GM21529 (cell line): ENCODE measurements at regions not wholly inside any gene's neighbourhood (a gene's known extent, or its start where the extent isn't known, plus 50 kb on each side); places are given as distances from the start of the nearest gene placed in this dataset.

ENCODE experiments used
- ATAC-seq: cut with Tn5 transposase; IDR thresholded peaks from one replicate; pipeline ENCODE4 v1.9.1; 2021; ENCODE audit not compliant: unreplicated experiment

DNA sequence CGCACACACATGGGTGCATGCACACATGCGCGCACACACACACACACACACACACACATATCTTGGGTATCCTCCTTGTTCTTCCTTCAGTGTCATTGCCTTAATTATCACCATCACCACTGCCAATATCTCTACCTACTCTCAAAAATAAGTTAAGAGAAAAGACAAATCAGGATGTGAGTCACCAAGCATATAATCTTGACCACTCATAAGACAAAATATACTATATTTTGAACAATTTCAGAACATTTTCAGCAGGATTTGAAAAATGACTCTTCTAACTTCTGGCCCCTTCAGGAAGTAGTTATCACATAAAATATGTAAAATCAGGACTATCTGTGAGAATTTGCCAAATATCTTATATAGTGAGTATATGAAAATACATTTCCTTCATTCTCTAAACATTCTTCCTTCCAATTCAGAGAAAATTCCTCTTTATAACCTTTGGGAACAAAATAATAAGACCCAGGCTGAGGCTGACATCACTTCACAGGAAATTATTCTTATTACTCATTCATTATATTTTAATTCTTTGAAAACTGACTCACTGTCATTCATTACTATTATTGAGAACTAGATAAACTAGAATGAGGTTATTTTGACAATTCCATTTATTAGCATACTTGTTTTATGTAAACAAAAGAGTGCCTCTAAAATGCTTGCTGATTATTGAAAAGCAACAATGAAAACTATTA lies 772.0 kb upstream of the ACO1 start:
- no peak for ATAC-seq

DNA sequence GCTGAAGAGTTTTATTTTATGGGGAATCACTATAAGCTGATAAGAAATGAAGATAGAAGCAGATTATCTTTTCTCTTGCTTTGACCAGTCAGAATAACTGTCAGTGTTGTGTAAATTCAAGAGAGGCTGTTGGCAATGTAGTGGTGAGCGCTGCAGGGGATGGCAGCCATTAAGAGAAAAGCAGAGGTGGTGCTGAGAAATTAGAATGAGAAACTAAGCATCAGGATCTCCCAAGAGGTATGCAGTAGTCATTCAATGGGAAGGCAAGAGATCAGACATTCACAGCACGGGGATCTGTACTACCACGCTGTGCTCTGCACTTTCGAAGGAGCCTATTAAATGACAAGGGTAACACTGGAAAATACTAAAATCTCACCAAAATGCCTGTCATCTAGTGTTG lies 768.5 kb upstream of the ACO1 start:
- ATAC-seq: no peak

DNA sequence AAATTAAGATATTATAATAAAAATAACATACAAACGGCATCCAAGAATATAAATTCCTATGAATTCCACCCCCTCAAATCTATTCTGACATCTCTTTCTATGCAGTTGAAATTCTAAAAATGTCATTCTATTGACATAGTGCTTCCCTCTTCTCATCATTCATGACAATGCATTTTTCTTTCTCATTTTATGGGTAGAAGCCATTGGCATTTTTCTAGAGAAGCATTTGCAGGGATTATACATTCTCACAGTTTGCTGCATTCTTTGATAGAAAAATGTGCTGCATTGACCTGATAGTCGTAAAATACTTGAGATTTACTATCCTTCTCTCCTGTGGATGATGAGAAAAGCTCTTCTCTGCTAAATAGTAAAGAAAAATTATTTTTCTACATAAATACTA lies 760.9 kb upstream of the ACO1 start:
- no peak for ATAC-seq

DNA sequence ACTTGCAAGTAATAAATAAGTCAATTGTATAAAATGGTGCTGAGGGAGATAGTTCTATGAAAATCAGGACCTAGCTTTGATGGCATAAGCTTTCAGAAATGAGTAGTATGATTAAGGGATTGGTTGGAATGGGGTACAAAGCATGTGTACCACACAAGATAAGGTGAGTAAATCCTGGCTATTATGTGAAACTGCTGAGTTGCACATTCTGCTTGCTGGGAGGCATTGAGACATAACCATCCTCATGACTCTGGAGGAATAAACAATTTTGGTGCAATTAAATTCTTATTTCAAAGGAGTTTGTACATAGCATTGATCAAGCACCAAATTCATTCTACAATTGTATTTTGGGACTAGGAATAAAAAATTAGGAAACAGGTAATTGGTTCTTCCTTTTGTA lies 755.2 kb upstream of the ACO1 start:
- ATAC-seq: no peak

DNA sequence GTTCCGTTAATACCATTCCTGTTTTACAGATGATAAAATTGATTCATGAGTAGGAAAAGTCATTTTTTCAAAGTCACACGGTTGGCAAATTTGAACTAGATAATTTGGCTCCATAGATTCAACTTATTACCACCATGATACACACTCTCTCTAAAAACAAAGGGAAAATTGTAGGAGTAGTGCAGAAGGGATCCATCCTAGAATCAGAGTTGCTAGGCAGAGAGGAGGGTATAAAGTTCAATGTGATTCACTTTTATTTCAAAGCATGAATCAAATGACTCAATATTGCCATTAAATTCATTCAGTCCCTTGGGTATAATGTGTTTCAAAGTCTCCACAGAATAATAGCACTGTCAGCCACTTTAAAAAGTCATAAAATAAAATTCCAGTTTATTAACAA lies 747.2 kb upstream of the ACO1 start:
- no peak for ATAC-seq

DNA sequence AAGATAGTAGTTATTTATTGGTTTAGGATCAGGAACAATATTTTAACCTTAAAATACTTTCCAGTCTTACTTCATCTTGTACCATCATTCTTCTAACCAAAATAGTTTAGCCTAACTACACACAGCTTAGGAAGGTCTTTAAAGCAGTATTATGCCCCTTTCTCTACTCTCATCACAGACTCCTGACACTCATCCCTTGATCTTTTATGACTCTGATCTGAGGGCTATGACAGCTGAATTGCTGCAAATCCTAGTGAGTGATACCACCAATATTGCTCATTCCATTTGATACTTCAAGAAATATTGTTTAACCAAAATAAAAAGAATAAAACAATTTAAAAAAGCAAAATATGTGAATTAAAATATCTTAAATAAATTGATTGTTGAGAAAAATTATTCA lies 746.6 kb upstream of the ACO1 start:
- no peak for ATAC-seq

DNA sequence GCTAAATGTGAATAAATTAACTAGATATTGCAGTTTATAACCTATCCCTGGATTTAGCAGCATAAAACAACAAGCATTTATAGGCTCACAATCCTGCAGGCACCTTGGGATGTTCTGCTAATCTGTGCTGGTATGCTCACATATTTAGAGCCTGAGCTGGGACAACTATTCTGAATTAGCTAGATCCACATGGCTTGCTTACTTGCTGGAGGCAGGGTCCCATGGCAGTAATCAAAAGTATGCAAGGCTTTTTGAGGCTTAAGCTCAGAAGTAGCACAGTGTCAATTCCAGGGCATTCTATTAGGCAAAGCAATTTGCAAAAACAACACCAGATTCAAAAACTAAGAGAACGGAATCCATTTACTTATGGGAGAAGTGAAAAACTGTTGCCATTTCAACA lies 745.0 kb upstream of the ACO1 start:
- ATAC-seq: no peak

DNA sequence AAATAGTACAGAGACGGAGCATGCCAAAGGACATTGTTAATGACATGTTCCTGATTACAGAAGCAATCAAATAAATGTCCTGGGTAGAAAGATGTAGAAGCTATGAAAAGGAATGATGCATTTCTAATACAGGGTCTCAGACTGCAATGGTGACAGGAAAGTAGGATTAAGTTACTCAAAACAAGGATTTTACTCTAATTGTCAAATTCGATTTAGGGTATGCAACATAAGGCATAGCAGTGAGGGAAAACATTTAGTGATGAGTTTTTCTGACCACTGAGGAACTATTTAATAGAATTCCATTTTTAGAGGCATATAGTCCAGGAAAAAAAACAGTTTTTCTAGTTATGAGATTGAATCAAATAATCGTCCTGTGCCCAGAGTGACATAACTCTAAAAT lies 715.1 kb upstream of the ACO1 start:
- no peak for ATAC-seq

DNA sequence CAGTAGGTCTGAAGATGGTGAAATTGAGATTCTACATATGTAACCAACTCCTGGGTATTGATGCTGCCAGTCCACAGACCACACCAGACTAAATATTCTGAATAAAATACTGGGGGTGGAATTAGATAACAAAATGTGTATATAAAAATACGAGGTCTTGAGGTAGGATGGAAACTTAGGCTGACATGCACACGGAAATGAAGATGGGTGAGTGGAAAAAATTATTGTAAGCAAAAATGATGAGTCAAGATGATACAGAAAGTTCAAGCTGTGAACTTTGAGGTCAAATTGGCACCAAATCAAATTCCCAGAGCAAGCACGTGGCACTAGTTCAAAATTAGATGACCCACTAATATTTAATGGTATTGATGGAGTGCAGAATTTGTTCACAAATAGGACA lies 713.4 kb upstream of the ACO1 start:
- no peak for ATAC-seq

DNA sequence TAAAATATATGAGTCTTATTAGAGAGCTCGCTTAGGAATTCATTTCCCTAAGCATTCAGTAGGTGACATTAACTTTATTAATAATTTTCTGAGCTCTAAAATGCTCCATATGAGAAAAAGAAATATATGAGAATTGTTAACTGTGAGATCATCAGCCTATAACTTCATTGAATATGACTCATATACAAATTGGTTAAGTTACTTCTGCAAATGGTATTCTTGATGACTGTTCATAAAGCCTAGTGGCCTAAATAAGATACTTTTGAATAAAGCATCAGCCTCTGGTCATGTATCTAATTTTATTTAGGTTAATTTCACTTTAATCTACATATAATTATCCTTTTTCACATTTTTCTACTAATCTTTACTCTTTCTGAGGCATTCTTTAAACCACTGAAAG lies 710.2 kb upstream of the ACO1 start:
- ATAC-seq: no peak

DNA sequence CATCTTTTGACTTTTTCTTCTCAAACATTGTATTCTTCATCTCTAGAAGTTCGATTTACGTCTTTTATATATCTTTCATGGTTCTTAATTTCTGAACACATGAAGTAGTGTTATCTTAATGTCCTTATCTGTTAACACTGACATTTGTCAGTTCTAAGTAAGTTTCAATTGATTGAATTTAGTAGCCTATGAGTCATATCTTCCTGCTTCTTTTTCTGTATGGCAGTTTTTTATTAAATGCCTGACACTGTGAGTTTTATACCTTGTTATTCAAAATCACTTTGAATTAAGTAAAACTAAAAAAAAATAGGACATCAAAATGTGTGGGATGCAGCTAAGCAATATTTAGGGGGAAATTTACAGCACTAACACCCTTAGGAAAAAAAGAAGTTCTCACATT lies 707.0 kb upstream of the ACO1 start:
- ATAC-seq: no peak

DNA sequence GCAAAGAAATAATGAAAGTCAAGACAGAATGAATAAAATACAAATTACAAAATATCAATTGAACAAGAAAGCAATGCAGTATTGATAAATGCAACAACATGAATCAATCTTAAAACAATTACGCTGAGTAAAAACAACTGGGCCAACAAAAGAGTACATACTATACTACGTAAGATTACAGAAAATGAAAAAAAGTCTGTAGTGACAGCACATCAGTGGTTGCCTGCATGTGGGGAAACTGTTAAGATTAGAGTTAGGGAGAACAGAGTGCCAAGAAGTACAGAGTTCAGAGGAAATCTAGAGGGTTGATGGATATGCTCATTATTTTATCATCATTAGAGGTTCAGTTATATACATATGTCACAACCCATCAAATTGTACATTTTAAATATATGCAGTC lies 706.6 kb upstream of the ACO1 start:
- no peak for ATAC-seq

DNA sequence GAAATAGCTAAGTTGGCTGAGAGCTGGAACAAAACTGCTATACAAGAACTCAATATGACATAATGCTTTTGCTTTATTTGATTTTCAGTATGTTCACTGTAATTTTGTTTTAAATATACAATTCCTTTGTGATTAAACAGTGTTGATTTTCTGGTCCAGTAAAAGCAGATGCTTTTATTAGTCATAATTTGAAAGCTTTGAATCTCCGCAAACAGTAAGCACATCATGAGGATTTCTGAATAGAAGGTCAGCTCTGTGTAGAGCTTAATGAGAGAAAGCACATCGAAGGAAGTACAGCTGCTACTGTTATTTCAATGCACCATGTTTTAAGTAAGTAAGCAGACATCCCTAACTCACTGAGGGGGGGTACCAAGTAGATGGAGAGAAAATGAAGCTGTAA lies 701.3 kb upstream of the ACO1 start:
- no peak for ATAC-seq

DNA sequence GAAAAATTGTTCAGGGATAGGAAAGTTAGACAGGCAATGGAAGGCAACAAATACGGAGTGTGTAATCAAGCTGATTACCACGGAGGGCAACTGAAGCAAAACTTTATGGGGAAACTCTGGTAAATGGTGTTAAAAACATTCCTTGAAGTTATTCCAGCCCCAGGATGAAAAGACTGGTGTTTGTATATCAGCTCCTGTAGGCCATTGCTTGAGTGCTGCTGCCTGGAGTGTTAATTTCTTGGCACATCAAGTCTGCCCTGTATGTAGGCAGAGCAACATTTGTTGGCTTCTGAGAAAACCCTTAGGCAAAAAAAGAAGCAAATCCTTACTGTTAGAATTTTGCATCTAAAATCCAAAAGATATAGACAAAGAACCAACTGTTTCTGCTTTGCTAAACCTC lies 686.5 kb upstream of the ACO1 start:
- no peak for ATAC-seq

DNA sequence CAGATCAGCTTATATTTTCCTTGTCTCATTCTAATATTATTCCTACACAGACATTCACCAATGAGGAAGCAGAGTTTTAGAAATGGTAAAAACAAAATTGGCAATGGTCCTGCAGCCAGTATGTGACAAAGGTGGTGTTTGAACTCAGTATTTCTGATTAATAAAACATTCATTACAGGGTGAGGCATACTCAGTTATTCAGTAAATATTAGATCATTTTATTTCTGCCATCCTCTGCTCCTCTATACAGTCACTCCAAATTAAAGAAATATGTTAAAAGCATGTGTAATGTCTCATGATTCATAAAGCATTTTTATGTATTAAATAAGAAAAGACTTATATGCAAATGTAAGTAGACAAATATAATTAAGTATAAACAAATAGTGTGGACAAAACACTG lies 684.6 kb upstream of the ACO1 start:
- ATAC-seq: no peak

DNA sequence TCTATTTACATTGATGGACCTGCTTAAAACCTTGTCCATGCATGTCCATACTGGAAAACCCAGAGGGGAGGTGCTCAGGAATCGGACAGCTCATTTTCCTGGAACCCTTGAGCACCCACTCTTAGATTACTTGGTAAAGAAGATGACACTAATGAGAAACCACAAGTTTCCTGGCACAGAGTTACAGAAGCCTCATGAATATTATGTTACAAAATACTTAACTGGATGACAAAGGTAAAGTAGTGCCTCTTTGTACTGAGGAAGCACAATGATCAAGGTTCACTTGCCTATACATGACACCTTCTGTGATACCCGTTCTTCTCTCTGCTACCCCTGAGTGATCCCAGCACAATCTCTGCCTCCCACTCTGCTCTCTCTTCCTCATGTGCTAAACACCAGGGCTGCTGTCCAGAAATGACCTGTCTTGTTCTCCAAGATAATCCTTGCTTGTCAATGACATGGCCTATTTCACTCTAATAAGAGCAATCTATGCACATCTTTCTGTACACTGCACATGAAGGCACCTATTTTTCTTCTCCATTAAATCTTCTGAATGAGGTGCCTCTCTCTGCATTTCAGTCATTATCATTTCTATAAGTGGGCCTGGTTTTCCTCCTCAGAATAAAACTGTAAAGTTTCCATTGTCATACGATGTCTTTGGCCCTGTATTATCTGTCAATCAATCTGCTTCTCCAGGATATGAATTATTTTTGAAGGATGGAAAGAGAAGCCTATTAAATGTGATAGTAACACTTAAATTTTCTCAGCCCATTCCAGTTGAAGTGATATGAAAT lies 684.0 kb upstream of the ACO1 start:
- ATAC-seq: no peak

DNA sequence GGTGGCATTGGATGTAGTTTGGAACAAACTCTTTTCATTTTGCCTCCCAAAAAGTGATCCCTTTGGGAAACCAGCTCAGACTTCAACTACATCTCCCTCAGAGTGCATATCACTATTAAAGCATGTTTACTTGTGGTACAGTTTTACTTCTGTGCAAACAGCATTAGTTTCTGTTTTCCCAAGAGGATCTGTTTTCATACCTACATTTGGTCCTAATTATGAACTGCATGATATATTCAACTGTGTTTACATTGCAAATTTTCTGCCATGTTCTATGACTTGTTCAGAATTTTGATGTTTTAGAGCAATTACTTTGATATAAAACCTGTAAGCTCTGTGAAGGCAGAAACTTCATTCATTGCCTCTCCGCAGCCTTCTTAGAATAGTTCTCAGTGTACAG lies 681.5 kb upstream of the ACO1 start:
- no peak for ATAC-seq

DNA sequence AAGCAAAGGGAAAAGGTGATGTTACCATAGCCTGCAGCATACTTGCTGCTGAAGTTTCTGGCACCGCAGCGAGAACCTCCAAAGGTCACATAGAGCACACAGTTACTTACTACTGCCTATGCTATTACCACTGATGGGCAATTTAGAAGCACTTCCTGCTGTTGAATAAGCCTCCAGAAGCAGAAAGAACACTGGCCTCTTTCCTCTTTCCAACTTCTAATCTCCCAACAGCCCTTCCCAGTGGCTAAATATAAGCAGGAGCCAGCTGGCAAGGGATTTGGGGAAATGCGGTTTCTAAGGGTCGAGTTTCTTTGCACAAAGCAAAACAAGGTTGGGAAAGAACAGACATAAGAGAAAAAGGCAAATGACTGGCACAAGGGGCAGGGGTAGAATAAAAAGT lies 669.2 kb upstream of the ACO1 start:
- no peak for ATAC-seq

DNA sequence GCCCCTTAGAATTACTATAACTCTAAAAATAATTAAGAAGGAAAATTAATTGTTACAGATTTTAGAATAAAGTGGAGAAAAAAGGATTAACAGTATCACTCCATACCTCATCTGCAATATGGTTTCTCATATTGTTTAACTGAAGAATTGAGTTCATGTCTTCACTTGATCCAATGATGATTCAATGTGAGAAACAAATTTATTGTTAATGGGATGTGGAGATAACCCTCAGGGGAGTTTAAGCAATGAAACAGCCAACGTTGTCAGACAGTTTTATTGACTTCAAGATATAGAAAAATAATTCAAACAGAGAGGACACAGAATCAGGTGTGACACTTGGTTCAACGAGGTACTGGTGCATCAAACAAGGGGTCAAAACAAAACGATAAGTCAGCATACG lies 665.2 kb upstream of the ACO1 start:
- no peak for ATAC-seq

DNA sequence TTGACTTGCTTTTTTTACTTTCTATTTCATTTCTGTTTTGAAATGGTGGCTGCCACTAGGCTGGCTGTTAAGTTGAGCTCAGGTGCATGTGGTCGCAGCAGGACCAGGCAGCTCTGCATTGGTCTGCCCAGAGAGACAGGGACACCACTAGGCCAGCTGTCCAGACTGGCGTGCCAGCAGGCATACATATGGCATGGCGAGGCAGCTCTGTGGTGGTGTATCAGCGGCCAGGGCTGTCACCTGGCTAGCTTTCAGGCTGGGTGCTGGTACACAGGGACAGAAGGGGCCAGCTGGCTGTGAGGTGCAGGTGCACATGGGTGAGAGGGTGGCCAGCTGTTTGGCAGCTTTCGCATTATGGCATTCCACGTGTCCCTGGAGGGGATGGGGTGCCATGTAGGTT lies 654.0 kb upstream of the ACO1 start:
- ATAC-seq: no peak

DNA sequence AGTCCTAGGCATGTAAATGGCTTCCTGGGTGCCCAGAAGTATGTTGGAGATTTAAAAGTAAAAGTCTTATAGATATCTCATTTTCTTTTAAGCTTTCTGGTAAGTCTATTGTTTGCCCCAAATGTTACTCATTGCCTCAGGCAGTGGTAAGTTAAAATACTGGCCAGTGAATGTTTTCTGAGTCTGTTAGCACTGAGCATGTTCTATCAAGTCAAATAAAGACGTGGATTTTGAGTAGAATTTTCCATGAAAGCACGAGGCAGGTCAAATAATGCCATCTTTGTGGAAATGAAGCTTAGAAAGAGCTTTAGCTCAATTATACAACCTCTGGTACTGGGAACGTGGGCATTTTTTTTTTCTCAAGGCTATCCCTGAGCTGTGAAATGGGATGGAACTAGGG lies 651.3 kb upstream of the ACO1 start:
- no peak for ATAC-seq

DNA sequence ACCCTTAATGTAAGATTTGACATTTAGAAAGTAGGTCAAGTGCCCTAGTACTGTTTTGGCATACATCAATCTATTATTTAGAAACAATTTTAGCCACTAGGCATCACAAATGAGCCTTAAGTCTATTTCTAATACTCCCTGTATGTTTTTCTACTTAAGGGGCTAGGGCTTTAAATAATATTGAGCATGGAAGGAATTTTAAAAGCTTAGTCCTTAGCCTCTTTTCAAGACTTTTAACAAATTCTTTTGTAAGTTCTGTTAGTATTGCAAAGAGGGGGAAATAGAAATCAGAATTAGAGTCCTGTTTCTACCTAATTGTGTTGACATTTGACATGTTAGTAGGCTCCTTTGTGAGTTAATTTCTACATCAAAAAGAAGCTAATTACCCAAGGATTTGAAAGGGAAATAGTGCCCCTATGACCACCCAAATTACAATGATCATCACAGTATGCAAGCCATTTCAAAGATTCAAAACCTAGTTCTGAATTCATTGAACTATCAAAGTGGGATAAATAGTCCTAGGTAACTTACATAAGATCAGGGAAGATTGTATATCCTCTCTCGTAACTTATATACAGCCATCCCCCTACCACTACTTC lies 647.8 kb upstream of the ACO1 start:
- ATAC-seq: no peak

DNA sequence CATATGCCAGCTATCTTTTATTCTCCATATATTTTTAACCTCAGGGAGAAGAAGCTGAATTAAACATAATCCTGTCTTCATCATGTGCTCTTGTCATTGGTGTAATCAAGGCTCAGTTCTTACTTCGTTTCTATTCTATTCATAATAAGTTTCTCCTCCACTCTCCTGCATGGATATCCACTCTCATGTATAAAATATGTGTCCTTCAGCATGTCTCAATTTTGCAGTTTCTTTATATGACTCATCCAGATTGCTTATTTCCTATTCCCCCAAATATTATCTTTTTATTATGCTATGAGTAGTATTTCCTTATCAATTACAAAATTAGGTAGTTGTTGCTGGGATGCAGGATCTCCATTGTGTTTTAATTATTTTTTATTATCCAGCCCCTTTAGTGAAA lies 643.7 kb upstream of the ACO1 start:
- no peak for ATAC-seq
